HG02973 (cell line): ENCODE measurements at regions not wholly inside any gene's neighbourhood (a gene's known extent, or its start where the extent isn't known, plus 50 kb on each side); places are given as distances from the start of the nearest gene placed in this dataset.

Source experiments
- ATAC-seq: cut with Tn5 transposase; IDR thresholded peaks from one replicate; pipeline ENCODE4 v1.9.1; 2021; ENCODE audit warnings: moderate library complexity; ENCODE audit not compliant: unreplicated experiment

GRCh38 chr18:77815666-77816338 is 566.2 kb downstream of the GALR1 start:
- ATAC-seq = no peak

- no peak for ATAC-seq
Measured at GRCh38 chr18:77818328-77818727, 568.7 kb downstream of the GALR1 start.

- no peak for ATAC-seq
Measured at GRCh38 chr18:77820472-77820871, 570.8 kb downstream of the GALR1 start.

- ATAC-seq = no peak
Measured at GRCh38 chr18:77821892-77822291, 572.2 kb downstream of the GALR1 start.

- no peak for ATAC-seq
Measured at GRCh38 chr18:77822632-77823031, 573.0 kb downstream of the GALR1 start.

GRCh38 chr18:77833807-77834206 is 584.2 kb downstream of the GALR1 start:
- no peak for ATAC-seq

GRCh38 chr18:77851802-77852201 is 602.2 kb downstream of the GALR1 start:
- no peak for ATAC-seq

- no peak for ATAC-seq
Measured at GRCh38 chr18:77853859-77854258, 604.2 kb downstream of the GALR1 start.

GRCh38 chr18:77857678-77858655 is 608.3 kb downstream of the GALR1 start:
- no peak for ATAC-seq

- ATAC-seq = no peak
Measured at GRCh38 chr18:77859634-77860033, 610.0 kb downstream of the GALR1 start.

- ATAC-seq = no peak
Measured at GRCh38 chr18:77862066-77862757, 612.6 kb downstream of the GALR1 start.

- ATAC-seq = no peak
Measured at GRCh38 chr18:77865853-77866252, 616.2 kb downstream of the GALR1 start.

GRCh38 chr18:77866351-77866750 is 616.7 kb downstream of the GALR1 start:
- ATAC-seq = no peak

GRCh38 chr18:77870199-77870598 is 620.6 kb downstream of the GALR1 start:
- ATAC-seq = no peak

GRCh38 chr18:77870894-77871293 is 621.2 kb downstream of the GALR1 start:
- ATAC-seq = no peak

GRCh38 chr18:77872166-77872565 is 622.5 kb downstream of the GALR1 start:
- no peak for ATAC-seq

GRCh38 chr18:77876319-77876865 is 626.7 kb downstream of the GALR1 start:
- no peak for ATAC-seq

- ATAC-seq = no peak
Measured at GRCh38 chr18:77879829-77880228, 630.2 kb downstream of the GALR1 start.

GRCh38 chr18:77884454-77884853 is 634.8 kb downstream of the GALR1 start:
- ATAC-seq = no peak

GRCh38 chr18:77894060-77894459 is 644.4 kb downstream of the GALR1 start:
- no peak for ATAC-seq

- ATAC-seq = no peak
Measured at GRCh38 chr18:77895250-77895649, 645.6 kb downstream of the GALR1 start.
